Fibroblast of lung (primary cell): ENCODE measurements at regions not wholly inside any gene's neighbourhood (a gene's known extent, or its start where the extent isn't known, plus 50 kb on each side); places are given as distances from the start of the nearest gene placed in this dataset.

Experiments used
- EZH2 ChIP-seq: IDR thresholded peaks from 2 replicates; pipeline ENCODE4 v1.5.1; 2012; ENCODE audit warnings: low read length, control low read depth, mild to moderate bottlenecking; ENCODE audit errors: missing control alignments
- TF ChIP-seq, protein P1 (sequence below), 2 donors: IDR thresholded peaks in 1 of 2; conservative IDR thresholded peaks in 1 of 2; 1 replicate in 1 of 2; 2 replicates in 1 of 2; pipeline ENCODE4 v1.5.1; 2011 to 2012; ENCODE audit warnings: low read length in 2 of 2, control low read depth in 1 of 2, inconsistent platforms in 1 of 2, low read depth in 1 of 2, mild to moderate bottlenecking in 1 of 2

DNA sequence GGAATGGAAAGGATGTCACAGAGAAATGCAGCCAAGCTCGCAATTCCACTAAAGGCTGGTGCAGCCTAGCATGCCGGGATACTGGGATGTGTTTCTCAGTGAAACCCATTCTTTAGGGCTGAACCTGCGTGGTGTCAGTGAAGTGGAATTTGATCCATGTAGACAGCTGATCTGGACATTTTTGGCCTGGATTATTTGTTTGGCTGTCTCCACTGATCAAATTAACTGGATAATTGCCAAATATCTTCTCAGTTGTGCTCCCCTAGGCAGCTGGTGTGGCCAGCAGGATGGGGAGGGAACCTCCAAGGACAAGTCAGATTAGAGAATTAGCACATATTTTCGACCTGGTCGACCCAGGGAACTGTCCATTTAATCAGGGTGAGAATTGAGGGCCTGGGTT lies 318.4 kb downstream of the RPS6KC1 start:
- TF ChIP-seq EZH2, result no peak
- TF ChIP-seq, protein P1, sequence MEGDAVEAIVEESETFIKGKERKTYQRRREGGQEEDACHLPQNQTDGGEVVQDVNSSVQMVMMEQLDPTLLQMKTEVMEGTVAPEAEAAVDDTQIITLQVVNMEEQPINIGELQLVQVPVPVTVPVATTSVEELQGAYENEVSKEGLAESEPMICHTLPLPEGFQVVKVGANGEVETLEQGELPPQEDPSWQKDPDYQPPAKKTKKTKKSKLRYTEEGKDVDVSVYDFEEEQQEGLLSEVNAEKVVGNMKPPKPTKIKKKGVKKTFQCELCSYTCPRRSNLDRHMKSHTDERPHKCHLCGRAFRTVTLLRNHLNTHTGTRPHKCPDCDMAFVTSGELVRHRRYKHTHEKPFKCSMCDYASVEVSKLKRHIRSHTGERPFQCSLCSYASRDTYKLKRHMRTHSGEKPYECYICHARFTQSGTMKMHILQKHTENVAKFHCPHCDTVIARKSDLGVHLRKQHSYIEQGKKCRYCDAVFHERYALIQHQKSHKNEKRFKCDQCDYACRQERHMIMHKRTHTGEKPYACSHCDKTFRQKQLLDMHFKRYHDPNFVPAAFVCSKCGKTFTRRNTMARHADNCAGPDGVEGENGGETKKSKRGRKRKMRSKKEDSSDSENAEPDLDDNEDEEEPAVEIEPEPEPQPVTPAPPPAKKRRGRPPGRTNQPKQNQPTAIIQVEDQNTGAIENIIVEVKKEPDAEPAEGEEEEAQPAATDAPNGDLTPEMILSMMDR (conservative IDR thresholded peaks at IDR 0.05 in 1 of 2, IDR thresholded peaks at IDR 0.05 in 1 of 2; ENCODE audit: low read depth in 1 of 2, low read length in 2 of 2), result no peak
